Activated B cell treated with CpG ODN at 0.5 μM for 24 hours (primary cell): ENCODE measurements at regions not wholly inside any gene's neighbourhood (a gene's known extent, or its start where the extent isn't known, plus 50 kb on each side); places are given as distances from the start of the nearest gene placed in this dataset.

ENCODE experiments used
- ATAC-seq: fragments of 200-7000 bp; cut with Tn5 transposase; one replicate; pipeline ENCODE4 v1.10.0; 2021; ENCODE audit warnings: low read depth, mild to moderate bottlenecking, moderate library complexity
- CTCF ChIA-PET: fragments of 350-600 bp; sonication (Branson Sonifier 250); formaldehyde crosslinking; loops from one replicate; lab custom pipeline; 2021; ENCODE audit warnings: antibody characterized with exemption; lab: Charles Lee
- POLR2A ChIA-PET: fragments of 350-600 bp; sonication (Branson Sonifier 250); formaldehyde crosslinking; loops from one replicate; lab custom pipeline; 2021; ENCODE audit warnings: antibody characterized with exemption; lab: Charles Lee
- DNase-seq: peaks from one replicate; pipeline ENCODE4 v3.0.0; 2022
- H3K27ac Mint-ChIP-seq: one replicate; pipeline ENCODE4 v1.8.0; 2020; ENCODE audit warnings: mixed read lengths
- H3K27me3 Mint-ChIP-seq: one replicate; pipeline ENCODE4 v1.8.0; 2021; ENCODE audit warnings: mixed read lengths
- H3K36me3 Mint-ChIP-seq: one replicate; pipeline ENCODE4 v1.8.0; 2021; ENCODE audit warnings: low read depth, mixed read lengths
- H3K4me1 Mint-ChIP-seq: one replicate; pipeline ENCODE4 v1.8.0; 2021; ENCODE audit warnings: mixed read lengths
- H3K4me3 Mint-ChIP-seq: one replicate; pipeline ENCODE4 v1.8.0; 2020; ENCODE audit warnings: mild to moderate bottlenecking, mixed read lengths
- H3K9me3 Mint-ChIP-seq: one replicate; pipeline ENCODE4 v1.8.0; 2020; ENCODE audit warnings: mixed read lengths
- intact Hi-C: fragments of 100-400 bp; cut with micrococcal nuclease; formaldehyde crosslinking; loops from one replicate; pipeline ENCODE4 v1.15.1; 2024
- TF ChIP-seq, protein P1 (sequence below): fragments of 200-600 bp; IDR thresholded peaks from one replicate; pipeline ENCODE4 v1.8.0; 2022; ENCODE audit warnings: antibody characterized with exemption, mild to moderate bottlenecking

GRCh38 chr6:126770176-126770575, 348.3 kb upstream of the RSPO3 start:
- Mint-ChIP-seq H3K27me3 (no peaks in the 10 kb centered on the region), H3K27ac (no peak overlapping the region), H3K9me3 (no peaks in the 10 kb centered on the region), H3K4me3 (no peak overlapping the region), H3K36me3 (no peaks in the 10 kb centered on the region), H3K4me1 (no peaks in the 10 kb centered on the region)
- no peak for DNase-seq
- TF ChIP-seq, protein P1, sequence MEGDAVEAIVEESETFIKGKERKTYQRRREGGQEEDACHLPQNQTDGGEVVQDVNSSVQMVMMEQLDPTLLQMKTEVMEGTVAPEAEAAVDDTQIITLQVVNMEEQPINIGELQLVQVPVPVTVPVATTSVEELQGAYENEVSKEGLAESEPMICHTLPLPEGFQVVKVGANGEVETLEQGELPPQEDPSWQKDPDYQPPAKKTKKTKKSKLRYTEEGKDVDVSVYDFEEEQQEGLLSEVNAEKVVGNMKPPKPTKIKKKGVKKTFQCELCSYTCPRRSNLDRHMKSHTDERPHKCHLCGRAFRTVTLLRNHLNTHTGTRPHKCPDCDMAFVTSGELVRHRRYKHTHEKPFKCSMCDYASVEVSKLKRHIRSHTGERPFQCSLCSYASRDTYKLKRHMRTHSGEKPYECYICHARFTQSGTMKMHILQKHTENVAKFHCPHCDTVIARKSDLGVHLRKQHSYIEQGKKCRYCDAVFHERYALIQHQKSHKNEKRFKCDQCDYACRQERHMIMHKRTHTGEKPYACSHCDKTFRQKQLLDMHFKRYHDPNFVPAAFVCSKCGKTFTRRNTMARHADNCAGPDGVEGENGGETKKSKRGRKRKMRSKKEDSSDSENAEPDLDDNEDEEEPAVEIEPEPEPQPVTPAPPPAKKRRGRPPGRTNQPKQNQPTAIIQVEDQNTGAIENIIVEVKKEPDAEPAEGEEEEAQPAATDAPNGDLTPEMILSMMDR: no peak
- POLR2A ChIA-PET: no interaction called here
- CTCF ChIA-PET: no interaction called here
- intact Hi-C loops: no loop called here
- no peak for ATAC-seq

- POLR2A ChIA-PET: no interaction called here
- CTCF ChIA-PET: no interaction called here
Measured at GRCh38 chr6:126773112-126773805, 345.2 kb upstream of the RSPO3 start.

GRCh38 chr6:126779331-126779730, 339.1 kb upstream of the RSPO3 start:
- no peak for ATAC-seq
- ChIA-PET POLR2A (no interaction called here), CTCF (no interaction called here)
- H3K4me1 Mint-ChIP-seq: no peaks in the 10 kb centered on the region
- intact Hi-C loops: no loop called here
- H3K36me3 Mint-ChIP-seq: no peaks in the 10 kb centered on the region
- no peaks in the 10 kb centered on the region for H3K9me3 Mint-ChIP-seq
- DNase-seq: no peak
- no peaks in the 10 kb centered on the region for H3K27me3 Mint-ChIP-seq
- TF ChIP-seq, protein P1: no peak
- H3K27ac Mint-ChIP-seq: no peak overlapping the region
- H3K4me3 Mint-ChIP-seq: no peak overlapping the region

More at GRCh38 chr6:126773112-126773805, 345.2 kb upstream of the RSPO3 start:
- no peak for ATAC-seq
- H3K36me3 Mint-ChIP-seq: no peaks in the 10 kb centered on the region
- no peaks in the 10 kb centered on the region for H3K9me3 Mint-ChIP-seq
- DNase-seq: no peak
- H3K4me1 Mint-ChIP-seq: no peaks in the 10 kb centered on the region
- intact Hi-C loops: no loop called here
- H3K27me3 Mint-ChIP-seq: no peaks in the 10 kb centered on the region
- TF ChIP-seq, protein P1: no peak
- no peak overlapping the region for H3K27ac Mint-ChIP-seq
- H3K4me3 Mint-ChIP-seq: no peak overlapping the region

GRCh38 chr6:126781582-126781981, 336.9 kb upstream of the RSPO3 start:
- Mint-ChIP-seq H3K4me3 (no peak overlapping the region), H3K4me1 (no peaks in the 10 kb centered on the region), H3K9me3 (no peaks in the 10 kb centered on the region), H3K36me3 (no peaks in the 10 kb centered on the region), H3K27me3 (no peaks in the 10 kb centered on the region), H3K27ac (no peak overlapping the region)
- CTCF ChIA-PET: no interaction called here
- POLR2A ChIA-PET: no interaction called here
- ATAC-seq (no peak), DNase-seq (no peak)
- intact Hi-C loops: no loop called here
- TF ChIP-seq, protein P1: no peak

- Mint-ChIP-seq H3K36me3 (no peaks in the 10 kb centered on the region), H3K9me3 (peaks cover 3% of the 10 kb centered on the region), H3K4me3 (no peak overlapping the region), H3K4me1 (no peaks in the 10 kb centered on the region), H3K27me3 (peaks cover 3% of the 10 kb centered on the region), H3K27ac (no peak overlapping the region)
- TF ChIP-seq, protein P1: no peak
- POLR2A ChIA-PET: no interaction called here
- intact Hi-C loops: no loop called here
- CTCF ChIA-PET: no interaction called here
- ATAC-seq (no peak), DNase-seq (no peak)
Measured at GRCh38 chr6:126784161-126784790, 334.2 kb upstream of the RSPO3 start.
